ENCODE measurements at regions not wholly inside any gene's neighbourhood (a gene's known extent, or its start where the extent isn't known, plus 50 kb on each side); places are given as distances from the start of the nearest gene placed in this dataset.

GRCh38 chr2:120826716-120827410, 91.2 kb downstream of the GLI2 start:
- peak in 3 of 56 donors; percentile 16 to 28 (median 18) for DNase-seq

DNA sequence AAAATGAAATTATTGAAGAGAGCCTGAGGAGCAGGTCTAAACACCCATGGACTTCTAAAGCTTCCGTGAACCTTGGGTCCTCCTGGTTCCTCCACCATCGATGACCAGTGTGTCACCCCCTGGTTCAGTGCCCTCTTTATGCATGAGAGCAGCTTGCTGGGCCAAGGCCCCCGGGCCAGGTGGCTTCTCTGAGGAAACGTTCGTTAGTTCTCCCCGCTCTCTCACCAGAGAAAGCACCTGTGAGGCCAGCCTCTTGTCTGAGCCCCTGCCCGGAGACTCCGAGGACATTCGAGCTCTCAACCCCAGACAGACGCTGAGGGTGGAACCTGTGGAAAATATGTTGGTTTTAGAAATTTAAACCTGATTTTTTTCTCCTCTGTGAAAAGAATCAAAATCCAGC, 92.4 kb downstream of the GLI2 start:
- DNase-seq, result no peak

GRCh38 chr2:120828829-120829632, 93.4 kb downstream of the GLI2 start:
- DNase-seq, result no peak

DNA sequence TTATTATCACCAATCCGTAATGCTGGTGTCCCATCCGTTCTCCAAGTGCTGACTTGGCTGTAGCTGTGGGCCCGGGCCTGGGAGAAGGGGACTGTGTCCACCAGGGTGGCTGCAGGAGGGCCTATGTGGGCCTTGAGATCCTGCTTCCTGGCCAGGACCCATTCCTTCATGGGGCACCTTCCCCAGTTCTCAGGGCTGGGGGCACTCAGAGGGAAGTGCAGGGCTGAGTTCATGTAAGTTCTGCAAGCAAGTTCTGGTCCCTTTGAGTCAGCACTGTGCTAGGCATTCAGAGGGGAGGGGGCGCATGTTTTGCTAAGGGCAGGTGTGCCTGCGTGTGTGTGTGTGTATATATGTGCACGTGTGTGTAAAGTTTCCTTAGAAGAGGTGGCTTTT, 94.0 kb downstream of the GLI2 start:
- DNase-seq, result no peak

GRCh38 chr2:120830096-120830830, 94.6 kb downstream of the GLI2 start:
- DNase-seq, result no peak

- peak in 2 of 56 donors; percentile 18 to 21 for DNase-seq
Measured at GRCh38 chr2:120831086-120831485, 95.4 kb downstream of the GLI2 start.

- no peak for DNase-seq
Measured at GRCh38 chr2:120831891-120832290, 96.2 kb downstream of the GLI2 start.

DNA sequence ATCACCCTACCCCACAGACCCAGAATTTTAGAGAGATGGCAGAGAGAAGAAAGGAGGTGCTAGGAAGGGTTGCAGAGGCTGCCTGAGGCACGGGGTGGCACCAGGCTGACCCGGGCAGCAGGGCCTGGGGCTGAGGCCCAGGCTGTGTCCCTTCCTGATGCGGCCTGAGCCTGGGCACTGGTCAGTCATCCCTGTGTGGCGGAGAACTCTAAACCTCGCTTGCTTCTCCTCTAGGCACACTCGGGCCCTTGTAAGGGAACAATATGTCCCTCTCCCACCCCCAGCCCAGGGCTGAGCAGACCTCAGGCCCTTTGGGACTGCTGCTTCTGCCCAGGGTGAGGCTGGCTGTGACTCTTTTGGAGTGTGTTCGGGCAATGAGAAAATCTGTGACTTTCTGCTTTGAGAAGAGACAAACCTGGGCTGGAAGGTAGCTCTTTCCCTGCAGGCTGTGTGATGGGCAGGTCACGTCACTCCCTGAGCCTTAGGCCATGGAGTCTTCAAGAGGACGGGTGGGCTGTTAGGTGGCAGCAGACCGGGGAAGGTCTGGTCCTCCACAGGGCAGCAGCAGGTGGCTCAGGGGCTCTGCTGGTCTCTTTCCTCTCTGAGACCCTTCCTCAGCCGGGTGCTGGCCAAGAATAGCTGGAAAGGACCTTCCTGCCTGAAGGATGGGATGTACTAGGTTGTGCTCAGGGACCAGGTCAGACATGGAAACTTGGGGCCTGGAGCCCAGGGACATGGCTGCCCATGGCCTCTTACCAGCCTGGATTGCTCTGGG, 96.8 kb downstream of the GLI2 start:
- DNase-seq, result no peak

GRCh38 chr2:120833127-120833675, 97.5 kb downstream of the GLI2 start:
- no peak for DNase-seq

GRCh38 chr2:120834206-120834605, 98.5 kb downstream of the GLI2 start:
- DNase-seq, result no peak

- DNase-seq, result no peak
Measured at GRCh38 chr2:120836281-120836680, 100.6 kb downstream of the GLI2 start.

- DNase-seq, result no peak
Measured at GRCh38 chr2:120840795-120841487, 105.3 kb downstream of the GLI2 start.

- no peak for DNase-seq
Measured at GRCh38 chr2:120842456-120843439, 107.1 kb downstream of the GLI2 start.

- no peak for DNase-seq
Measured at GRCh38 chr2:120844070-120844738, 108.5 kb downstream of the GLI2 start.

DNA sequence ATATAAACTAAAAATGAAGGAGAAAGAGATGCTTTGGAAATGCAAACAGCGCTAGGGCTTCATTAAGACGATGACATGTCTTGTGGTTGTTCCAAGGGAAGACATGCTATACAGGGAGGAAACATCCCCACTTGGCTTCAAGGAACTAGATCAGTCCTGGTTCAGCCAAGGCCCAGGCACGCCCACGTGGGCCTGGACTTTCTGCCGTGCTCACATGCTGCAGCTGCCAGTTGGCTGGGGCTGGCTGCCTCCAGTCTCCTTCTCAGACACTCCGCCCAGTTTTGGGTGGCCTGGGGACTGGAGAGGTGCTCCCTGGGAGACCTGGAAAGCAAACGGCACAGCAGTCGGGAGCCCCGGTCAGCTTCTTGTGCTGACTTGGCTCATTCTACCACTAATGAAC, 109.6 kb downstream of the GLI2 start:
- DNase-seq, result peak in 1 of 56 donors; percentile 21

DNA sequence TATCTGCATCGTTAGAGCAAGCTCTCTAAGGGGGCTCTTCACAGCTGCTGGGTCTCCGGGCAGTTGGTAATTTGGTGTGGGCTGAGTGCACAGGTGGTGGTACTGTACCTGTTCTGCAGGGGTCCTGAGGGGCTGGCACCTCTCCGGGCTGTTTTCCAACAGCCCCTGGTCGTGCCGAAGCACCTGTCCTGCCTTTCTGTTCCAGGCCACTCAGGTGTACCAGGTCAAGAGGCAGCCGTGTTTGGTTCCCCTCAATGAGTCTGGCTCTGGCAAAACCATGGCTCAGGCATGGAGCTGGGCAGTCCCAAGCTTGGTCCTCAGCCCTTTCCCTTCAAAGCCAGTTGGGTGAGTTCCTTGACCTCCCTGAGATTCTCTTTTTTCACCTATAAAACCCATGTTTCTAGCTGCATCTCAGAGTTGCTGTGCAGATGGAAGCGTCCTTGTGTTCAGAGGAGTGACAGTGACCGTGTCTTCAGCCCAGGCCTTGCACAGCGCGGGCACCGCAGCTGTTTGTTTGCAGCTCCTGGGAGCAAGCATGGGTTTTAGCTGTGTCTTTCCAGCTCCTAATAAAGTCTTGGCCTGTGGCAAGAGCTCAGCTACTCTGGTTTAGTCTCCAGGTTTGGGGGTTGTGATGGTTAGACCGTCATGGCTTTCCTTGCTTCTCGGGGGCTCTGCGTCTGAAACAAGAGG, 110.9 kb downstream of the GLI2 start:
- DNase-seq, result no peak

DNA sequence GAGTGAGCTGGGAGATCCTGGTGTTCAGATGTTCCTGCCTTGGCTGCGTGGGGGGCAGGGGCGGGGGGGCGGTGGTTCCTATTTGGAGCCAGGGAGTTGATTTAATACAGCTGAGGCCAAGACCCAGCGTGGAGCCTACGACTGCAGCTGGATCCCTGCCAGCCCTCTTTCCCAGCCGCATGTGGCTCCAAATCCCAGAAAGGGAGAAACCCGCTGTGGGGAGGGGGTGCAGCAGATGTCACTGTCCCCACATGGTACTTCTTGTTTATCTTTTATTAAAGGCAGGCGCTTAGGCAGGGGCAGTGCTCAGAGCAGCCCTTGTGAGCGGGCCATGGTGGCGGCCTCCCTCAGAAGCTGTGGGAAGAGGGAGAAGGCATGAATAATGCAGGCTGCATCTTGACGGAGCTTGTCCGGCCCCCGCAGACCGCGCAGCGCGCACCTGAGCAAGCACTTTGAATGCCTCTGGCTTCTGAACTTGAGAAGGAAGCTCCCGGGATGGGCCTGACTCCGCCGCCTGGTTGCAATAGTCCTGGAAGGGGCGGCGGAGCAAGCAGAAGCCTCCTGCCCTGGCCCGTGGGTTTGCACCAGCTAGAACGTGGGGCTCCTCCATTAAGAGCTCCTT, 112.1 kb downstream of the GLI2 start:
- peak in 10 of 56 donors; percentile 12 to 38 (median 30) for DNase-seq
